ENCODE measurements at regions not wholly inside any gene's neighbourhood (a gene's known extent, or its start where the extent isn't known, plus 50 kb on each side); places are given as distances from the start of the nearest gene placed in this dataset.
"Not testable (repeated sequence)": the region's sequence is repeated elsewhere in the genome, so short reads cannot be mapped to it uniquely, and the experiment has no call there.

DNA sequence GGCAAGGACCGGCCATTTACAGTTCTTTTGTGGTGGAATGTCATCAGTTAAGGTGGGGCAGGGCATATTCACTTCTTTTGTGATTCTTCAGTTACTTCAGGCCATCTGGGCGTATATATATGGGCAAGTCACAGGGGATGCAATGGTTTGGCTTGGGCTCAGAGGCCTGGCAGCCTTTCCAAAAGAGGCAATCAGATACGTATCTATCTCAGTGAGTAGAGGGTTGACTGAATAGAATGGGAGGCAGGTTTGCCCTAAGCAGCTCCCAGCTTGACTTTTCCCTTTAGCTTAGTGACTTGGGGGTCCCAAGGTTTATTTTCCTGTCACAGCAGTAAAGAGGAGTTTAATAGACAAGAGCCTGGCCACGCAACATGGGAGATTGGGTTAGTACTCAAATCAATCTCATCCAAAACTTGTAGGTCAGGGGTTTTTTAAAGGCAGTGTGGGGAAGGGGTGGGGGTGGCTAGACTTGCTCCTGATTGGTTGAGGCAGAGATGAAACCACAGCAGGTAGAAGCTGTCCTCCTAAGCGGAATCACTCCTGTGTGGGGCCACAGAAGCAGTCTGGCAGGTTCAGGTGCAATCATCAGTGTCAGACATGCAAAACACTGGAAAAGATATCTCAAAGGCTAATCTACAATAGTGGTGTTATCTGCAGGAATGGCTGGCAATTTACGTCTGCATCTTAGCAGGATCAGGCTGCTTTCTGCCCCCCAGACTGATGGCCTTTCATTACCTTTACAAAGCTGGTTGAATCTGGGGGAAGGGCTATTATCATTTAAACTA lies 112.9 kb downstream of the TLR5 start:
- DNase-seq = no peak

DNA sequence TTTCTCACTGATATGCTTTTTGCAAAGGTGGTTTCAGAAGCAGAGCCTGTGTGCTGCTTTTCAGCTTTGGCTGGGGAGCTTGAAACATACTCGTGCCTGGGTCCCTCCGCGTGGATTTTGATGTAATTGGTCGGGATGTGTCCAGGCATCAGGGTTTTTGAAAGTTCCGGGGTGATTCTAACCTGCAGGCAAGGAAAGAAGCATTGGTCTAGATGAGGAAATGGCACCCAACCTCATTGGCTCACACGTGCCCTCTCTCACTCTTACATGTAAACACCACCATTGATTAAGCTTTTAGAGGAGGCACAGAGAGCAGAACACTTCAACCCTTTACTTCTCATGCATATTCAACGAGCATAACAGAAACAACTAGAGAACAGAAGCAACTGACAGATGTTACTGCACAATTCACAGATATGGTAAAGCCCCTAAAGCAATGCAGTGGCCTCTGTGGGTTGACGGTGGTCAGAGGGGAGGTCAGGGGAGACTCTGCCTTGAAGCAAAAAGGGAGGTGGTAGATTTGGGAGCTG lies 112.1 kb downstream of the TLR5 start:
- no peak for DNase-seq

DNA sequence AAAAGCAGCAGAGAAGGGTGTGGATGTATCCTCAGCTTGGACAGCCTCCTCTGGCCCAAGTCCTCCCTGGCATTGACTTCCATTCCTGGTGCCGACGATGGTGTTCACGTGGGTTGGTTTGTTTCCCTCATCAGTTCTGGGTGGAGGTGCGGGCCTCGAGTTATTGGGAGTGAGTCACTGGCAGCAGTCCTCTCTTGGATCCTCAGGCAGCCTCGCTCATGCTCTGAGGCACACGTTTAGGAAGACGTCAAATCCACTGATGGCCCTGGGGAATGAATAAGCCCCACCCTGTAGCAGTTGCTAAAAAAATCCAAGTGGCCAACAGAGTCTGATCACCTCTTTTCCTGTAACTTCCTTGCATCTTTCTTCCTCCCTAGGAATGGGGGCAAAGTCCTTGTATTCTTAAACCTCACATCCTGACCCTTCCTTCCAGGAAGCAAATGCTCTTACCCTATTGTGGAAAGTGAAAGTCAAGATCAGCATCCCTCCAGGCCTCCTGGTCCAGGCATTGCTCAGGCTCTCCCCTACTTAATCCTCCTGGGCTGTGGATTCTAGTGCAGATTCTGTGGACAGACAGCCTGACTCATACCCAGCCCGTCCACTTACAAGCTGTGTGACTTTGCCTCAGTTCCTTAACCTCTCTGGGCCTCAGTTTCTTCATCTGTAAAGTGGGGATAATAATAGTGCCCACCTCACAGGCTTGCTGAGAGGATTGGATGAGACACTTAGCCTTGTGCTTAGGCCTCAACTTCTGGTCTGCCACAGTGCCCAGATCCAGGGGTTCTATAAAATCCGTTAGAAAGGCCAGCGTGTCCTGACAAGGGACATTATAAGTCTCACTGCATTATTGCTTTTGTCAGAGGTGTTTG lies 111.1 kb downstream of the TLR5 start:
- no peak for DNase-seq

DNA sequence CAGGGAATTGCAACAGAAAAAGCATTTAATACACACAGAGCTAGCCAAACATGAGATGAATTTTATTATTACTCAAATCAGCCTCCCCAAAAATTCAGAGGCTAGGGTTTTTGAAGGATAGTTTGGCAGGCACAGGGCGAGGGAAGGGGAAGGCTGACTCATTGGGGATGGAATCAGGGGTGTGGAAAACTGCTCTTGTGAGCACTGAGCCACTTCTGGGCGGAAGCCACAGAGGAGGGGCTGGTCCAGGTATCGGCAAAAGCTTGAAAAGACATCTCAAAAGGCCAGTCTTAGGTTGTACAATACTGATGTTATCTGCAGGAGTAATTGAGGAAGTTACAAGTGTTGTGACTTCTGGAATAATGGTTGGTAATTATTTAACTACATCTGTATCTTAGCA lies 109.4 kb downstream of the TLR5 start:
- DNase-seq = no peak

DNA sequence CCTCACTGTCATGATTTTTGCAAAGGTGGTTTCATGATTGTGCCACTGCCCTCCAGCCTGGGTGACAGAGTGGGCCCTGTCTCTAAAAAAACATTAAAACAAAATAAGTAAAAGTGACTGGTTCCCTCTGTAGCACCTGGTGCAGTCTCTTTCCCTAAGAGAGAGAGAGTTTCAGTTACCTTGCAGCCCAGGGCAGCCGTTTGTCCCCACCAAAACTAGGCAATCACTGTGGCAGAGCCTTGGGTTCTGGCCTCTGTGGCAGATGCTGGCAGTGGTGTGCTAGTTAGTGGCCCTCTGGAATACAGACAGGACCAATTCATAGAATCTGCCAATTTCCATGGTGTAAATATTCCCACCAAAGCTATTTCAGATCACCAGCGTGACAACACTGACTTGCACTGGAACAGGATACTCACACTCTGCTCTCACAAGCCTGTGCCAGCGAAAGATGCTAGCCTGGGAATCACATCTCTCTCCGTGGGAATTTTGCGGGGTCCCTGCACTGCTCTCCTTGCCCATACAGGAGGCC lies 108.7 kb downstream of the TLR5 start:
- DNase-seq = no peak

DNA sequence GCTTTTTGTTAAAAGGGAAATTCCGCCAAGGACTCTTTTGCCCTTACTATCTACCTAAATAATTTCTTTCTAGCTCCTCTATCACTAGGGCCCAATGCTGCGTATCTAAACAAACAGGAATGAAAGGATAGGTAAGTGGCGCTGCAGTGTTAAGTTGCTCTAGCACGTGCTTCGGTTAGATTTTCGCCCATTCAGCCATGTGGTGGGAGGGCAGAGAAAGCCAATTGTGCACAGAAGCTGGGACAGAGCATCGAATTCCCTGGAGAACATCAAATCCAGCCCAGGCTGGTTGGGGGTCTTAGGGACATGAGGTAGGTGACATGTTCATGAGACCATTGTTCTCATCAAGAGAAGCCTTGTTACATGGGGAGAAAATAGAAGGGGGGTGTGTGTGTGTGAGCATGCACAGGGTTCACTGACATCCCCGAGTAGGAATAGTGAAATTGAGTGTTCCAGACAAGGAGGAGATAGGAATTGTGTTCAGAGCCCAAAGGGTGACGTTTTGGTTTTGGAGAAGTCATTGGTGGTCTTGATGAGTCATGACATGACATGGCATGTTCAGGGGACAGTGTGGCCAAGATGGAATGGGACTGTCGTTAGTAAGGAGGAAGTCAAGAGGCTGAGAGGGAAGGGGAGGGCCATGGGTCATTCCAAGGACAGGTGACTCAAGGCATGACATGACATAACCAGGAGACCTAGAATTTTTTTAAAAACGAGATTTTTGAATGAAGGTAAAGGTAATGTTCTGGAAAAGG lies 107.1 kb downstream of the TLR5 start:
- DNase-seq = no peak

DNA sequence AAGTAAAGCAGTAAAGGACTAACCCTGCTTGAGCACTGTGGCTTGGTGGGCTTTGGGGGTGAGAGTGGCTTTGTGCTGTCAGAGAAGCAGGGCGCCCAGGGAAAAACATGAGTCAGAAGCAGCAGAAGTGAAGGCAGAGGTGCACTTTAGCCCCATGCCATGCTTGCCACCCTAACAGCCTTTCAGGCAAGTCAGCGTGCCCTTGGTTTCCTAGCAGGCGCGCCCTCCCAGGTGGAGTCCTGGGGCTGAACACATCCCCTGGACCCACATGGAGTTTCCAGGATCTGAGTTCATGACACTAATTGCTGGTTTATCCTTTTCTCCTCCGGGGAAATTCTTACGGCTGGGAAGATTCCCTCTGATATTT lies 106.6 kb downstream of the TLR5 start:
- DNase-seq = no peak

DNA sequence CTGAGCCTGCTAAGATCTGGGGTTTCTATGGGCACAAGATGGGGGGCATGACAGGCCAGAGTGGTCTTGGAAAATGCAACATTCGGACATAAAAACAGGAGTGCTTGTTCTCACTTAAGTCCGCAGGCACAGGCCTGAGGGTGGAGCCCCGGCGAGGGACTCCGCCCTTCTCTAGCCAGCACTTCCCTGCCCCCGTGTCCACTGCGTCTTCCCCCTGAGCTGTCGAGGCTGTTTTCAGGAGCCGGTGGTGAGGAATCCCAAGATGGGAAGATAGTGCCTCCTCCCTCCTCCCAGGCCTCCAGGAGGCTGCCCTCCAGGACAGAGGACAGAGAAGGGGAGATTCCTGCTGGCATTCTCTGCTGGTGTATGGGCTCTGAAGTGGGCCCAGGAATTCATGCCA lies 105.2 kb downstream of the TLR5 start:
- peak; percentile 12 for DNase-seq

DNA sequence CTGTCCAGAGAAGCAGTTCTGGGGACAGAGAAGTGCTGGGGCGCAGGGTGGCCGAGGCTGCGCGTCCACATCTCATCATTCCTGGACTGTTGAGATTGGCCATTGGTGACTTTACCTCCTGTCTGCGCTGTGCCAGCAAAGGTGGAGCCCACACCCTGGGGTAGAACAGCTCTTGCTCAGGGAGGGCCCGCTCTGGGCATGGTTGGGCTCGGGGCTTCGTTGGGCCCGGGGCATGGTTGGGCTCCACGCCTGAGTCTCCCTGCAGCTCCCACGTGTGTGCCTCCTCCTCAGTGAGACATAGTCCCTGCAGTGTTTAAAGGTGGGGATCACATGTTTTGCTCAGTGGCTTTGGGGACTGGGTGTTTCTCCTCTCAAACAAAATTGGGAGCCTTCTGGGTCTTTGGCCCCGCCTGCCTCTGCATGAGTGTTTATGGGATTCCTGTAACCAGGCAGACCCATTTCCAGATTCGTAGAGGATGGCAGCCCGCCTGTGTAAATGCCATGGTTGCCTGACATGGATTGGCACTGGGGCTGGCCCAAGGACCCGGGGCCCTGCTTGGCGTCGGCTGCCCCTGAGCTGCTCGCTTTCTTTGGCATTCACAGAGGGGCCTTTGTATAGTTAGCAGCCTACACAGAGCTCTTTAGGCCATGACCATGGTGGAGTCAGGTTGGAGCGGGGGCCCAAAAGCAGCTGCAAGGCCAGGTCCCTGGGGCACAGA lies 104.6 kb downstream of the TLR5 start:
- DNase-seq = peak; percentile 40

DNA sequence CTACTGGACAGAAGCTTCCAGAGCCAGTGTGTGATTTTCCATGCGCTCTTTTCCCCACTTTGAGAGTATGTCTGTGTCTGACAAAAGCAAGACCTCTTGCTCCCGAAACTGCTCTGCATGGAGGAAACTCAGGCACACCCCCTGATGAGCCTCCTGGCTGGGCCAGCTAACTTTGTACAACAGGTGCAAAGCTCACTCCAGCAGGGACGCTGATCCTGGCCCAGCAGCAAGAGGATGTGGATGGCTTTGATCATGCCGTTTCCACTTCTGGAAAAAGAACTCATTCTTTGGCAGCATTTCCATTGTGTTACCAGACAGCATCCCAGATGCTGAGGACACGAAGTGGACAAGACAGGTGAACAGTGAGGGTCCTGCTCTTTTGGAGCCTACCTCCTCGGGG lies 103.1 kb downstream of the TLR5 start:
- peak; percentile 10 for DNase-seq

DNA sequence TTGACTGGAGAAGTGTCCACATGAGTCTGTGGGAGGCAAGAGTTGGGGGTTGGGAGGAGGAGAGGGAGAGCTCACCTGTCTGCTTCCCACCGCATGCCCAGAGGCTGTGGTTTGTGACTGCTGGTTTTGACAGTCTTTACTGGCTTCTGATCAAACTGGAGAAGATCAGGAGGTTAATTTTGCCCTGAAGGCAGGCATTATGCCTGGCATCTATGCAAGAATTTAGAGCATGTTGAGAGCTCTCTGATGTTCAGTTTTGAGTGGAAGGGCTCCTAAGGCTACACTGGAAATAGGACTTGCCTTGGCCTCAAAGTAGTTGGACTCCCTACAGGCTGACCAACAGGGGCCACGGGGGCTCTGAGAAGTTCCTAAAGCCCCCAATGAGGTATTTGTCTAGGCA lies 101.6 kb downstream of the TLR5 start:
- DNase-seq = no peak

DNA sequence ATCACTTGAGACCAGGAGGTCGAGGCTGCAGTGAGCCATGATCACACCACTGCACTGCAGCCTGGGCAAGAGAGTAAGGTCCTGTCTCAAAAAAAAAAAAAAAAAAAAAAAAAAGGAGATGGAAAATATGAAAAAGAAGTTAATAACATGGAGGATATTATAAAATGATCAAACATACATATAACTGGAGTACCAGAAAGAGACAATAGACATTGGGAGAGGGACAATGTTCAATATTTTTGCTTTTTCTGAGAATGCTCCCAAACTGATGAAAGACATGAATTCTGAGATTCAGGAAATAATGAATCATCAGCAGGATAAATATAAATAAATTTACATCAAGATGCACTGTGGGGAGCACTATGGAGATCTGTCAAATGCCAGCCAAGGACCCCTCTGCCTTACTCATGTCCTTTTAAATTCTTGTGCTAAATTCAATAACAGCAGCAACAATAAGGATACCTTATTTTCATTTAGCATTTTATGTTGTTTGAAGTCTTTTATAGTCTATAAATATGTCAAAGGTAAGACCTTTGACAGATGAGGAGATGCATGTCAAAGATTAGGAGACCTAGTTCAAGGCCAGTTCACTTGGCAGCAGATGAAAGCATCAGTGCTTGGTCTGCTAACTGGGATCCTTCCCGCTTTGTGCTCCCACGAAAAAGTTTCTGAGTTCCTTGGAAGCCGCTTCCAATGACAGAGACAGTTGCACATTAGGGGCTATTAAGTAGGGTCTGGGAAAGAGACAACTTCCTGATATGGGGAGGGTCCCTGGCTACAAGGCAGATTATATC lies 97.7 kb downstream of the TLR5 start:
- no peak for DNase-seq

DNA sequence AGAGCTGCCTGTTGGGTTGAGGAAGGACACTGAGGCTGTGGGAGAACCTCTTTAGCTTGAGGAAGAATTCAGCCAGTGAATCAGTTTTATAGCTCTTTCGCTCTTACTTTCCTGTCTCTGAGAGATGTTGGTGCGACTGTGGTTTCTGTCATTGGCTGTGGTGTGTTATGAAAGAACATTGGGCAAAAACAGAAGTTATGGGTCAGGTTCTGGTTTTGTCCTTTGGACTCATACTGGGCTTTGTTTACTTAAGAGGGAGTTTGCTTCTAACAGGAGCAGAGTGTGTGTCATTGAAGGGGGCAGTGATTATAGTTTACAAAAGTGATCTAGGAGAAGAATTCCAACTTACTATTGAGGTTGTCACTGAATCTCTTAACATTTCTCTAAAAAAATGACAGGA lies 97.0 kb downstream of the TLR5 start:
- DNase-seq = no peak

DNA sequence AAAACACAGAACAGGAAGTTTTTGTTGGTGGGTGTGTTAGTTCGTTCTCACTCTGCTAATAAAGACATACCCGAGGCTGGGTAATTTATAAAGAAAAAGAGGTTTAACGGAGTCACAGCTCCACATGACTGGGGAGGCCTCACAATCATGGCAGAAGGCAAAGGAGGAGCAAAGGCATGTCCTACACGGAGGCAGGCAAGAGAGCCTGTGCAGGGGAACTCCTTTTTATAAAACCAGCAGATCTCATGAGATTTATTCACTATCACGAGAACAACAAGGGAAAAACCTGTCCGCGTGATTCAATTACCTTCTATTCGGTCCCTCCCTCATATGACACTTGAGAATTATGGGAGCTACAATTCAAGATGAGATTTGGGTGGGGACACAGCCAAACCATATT lies 96.6 kb downstream of the TLR5 start:
- not testable (repeated sequence) for DNase-seq

DNA sequence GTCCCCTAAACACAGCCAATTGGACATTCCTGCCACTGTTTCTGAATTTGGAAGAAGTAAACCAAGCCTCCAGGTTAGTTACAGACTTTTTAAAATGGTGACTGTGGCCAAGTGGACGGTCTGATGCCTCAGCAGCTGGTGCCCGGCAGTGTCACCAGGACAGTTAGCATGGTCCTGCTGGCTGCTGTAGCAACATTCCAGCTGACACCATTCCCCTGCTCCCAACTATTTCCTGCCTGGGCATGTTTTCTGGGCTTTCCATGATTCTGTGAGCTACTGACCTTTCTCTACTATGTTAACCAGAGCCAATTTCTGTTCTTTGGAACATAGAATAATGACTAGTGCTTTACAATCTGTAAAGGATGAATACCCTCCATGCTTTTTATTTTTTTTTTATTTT lies 95.0 kb downstream of the TLR5 start:
- no peak for DNase-seq

DNA sequence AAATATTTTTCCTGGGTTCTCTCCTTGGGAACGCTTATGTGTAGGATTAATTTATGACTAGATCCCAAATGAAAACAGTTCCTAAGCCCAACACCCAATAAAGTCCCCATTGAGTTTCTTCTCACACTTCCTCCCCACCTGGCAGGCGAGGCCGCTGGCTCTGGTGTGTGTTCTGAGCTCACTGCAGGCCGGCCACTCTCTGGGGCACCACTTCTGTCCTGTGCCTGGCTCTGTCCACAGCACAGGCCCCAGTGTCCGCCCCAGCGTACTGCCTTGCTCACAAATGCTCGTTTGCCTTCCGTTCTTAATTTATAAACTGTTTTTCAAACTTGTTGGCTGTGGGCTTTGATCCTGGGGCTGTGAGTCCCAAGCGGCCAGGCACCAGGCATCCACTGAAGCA lies 90.6 kb downstream of the TLR5 start:
- no peak for DNase-seq

DNA sequence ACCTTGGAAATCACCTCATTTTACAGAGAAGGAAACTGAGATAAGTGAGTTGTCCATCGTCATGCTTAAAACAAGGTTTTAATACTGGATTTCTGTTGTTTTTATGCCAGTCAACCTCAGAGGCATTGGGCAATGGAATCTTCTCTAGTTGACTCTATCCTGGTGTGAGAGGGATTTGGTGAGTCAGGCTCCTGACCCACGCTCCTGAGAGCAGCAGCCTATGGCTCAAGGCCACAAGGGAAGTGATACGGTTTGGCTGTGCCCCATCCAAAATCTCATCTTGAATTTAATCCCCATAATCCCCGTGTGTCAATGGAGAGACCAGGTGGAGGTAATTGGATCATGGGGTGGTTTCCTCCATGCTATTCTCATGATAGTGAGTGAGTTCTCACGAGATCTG lies 90.1 kb downstream of the TLR5 start:
- DNase-seq = no peak

DNA sequence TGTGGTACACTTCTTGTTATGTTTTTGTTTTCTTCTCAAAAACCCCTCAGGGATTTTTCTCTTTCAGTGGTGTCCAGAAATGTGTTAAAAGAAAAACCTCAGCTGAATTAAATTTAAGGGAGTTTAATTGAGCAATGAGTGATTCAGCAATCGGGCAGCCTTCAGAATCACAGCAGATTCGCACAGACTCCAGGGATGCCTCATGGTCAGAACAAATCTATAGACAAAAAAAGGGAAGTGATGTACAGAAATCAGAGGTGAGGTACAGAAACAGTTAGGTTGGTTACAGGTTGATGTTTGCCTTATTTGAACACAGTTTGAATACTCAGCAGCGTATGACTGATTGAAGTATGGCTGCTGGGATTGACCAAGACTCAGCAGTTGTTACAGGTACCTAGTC lies 86.2 kb downstream of the TLR5 start:
- DNase-seq = no peak

DNA sequence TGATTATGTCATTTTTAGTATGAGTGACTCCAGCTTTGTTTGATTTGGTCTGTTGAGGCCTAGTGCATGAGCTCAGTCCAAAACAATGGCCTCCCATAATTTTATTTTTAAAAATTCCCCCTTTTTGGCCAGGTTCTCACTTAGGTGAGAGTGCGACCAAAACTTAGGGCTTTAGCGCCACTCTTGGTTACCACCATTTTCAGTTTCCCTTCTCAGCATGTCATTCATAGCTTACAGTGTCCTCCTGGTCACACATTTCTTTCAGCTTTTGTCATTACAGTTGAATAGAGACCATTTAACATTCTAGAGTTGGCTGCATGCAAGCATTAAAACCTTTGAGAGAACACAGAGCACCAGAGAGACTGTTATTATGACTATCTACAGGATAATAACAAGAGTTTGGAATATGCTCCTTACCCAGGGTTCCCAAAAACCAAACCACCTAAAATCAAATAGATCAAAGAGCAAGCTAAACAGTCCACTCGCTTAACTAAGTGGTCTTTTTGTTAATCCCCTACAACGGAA lies 85.4 kb downstream of the TLR5 start:
- DNase-seq = no peak
